Fibroblast of lung (primary cell): ENCODE measurements at regions not wholly inside any gene's neighbourhood (a gene's known extent, or its start where the extent isn't known, plus 50 kb on each side); places are given as distances from the start of the nearest gene placed in this dataset.

ENCODE experiments used
- EZH2 ChIP-seq: IDR thresholded peaks from 2 replicates; pipeline ENCODE4 v1.5.1; 2012; ENCODE audit warnings: low read length, control low read depth, mild to moderate bottlenecking; ENCODE audit errors: missing control alignments
- TF ChIP-seq, protein P1 (sequence below), 2 donors: IDR thresholded peaks in 1 of 2; conservative IDR thresholded peaks in 1 of 2; 1 replicate in 1 of 2; 2 replicates in 1 of 2; pipeline ENCODE4 v1.5.1; 2011 to 2012; ENCODE audit warnings: low read length in 2 of 2, control low read depth in 1 of 2, inconsistent platforms in 1 of 2, low read depth in 1 of 2, mild to moderate bottlenecking in 1 of 2

DNA sequence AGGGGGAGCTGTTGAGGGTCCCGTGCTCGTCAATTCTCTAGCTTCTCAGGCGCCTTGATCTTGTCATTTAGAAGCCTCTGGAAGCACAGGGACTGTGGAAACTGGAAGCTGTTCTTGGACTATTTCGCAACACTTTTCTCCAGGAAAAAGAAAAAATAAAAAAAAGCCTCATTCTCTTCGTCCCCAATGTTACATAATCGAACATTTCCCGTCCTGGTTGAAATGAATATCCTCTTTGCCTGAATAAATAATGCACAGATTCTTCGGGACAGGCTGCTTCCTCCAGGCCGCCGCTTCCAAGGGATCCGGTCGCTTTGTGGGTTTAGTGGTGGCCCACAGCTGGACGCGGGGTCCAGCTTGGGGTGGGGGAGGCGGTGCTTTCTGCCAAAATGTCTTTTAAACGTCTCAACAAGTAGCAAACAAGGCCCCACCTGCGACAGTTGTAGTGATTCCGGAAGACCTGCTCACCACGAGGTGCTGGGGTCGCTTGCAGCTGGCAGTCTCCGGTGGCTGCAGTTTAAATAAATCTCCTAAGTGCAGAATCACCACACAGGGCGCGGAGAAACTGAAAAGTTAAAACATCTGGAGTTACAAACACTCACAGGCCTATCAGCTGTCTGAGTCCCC lies 125.9 kb upstream of the ESR1 start:
- TF ChIP-seq, protein P1, sequence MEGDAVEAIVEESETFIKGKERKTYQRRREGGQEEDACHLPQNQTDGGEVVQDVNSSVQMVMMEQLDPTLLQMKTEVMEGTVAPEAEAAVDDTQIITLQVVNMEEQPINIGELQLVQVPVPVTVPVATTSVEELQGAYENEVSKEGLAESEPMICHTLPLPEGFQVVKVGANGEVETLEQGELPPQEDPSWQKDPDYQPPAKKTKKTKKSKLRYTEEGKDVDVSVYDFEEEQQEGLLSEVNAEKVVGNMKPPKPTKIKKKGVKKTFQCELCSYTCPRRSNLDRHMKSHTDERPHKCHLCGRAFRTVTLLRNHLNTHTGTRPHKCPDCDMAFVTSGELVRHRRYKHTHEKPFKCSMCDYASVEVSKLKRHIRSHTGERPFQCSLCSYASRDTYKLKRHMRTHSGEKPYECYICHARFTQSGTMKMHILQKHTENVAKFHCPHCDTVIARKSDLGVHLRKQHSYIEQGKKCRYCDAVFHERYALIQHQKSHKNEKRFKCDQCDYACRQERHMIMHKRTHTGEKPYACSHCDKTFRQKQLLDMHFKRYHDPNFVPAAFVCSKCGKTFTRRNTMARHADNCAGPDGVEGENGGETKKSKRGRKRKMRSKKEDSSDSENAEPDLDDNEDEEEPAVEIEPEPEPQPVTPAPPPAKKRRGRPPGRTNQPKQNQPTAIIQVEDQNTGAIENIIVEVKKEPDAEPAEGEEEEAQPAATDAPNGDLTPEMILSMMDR (conservative IDR thresholded peaks at IDR 0.05 in 1 of 2, IDR thresholded peaks at IDR 0.05 in 1 of 2; ENCODE audit: low read depth in 1 of 2, low read length in 2 of 2) = no peak
- no peak for TF ChIP-seq EZH2
